NCI-H1930 (cell line): ENCODE measurements at regions not wholly inside any gene's neighbourhood (a gene's known extent, or its start where the extent isn't known, plus 50 kb on each side); places are given as distances from the start of the nearest gene placed in this dataset.
"Not testable (repeated sequence)": the region's sequence is repeated elsewhere in the genome, so short reads cannot be mapped to it uniquely, and the experiment has no call there.

Experiments used
- DNase-seq, 2 experiments: peaks; one replicate each; lab custom pipeline; 2025; lab: John Stamatoyannopoulos, UW

GRCh38 chr5:158202801-158203200 lies 343.9 kb upstream of the CLINT1 start:
- no peak for DNase-seq

- DNase-seq: no peak
Observed at GRCh38 chr5:158200619-158201018, 341.7 kb upstream of the CLINT1 start.

GRCh38 chr5:158198636-158199035 lies 339.7 kb upstream of the CLINT1 start:
- no peak for DNase-seq

GRCh38 chr5:158195416-158196210 lies 336.7 kb upstream of the CLINT1 start:
- no peak for DNase-seq

- DNase-seq: no peak
Observed at GRCh38 chr5:158194561-158194976, 335.6 kb upstream of the CLINT1 start.

- DNase-seq: not testable (repeated sequence)
Observed at GRCh38 chr5:158193395-158193794, 334.4 kb upstream of the CLINT1 start.

- DNase-seq: no peak
Observed at GRCh38 chr5:158180407-158180806, 321.5 kb upstream of the CLINT1 start.

- DNase-seq: no peak
Observed at GRCh38 chr5:158179271-158179670, 320.3 kb upstream of the CLINT1 start.

GRCh38 chr5:158178535-158178934 lies 319.6 kb upstream of the CLINT1 start:
- DNase-seq: no peak

GRCh38 chr5:158177146-158177545 lies 318.2 kb upstream of the CLINT1 start:
- DNase-seq: no peak

- DNase-seq: no peak
Observed at GRCh38 chr5:158175934-158176481, 317.1 kb upstream of the CLINT1 start.

- peak; percentile 0 to 35 for DNase-seq
Observed at GRCh38 chr5:158174918-158175851, 316.2 kb upstream of the CLINT1 start.

GRCh38 chr5:158174026-158174425 lies 315.1 kb upstream of the CLINT1 start:
- no peak for DNase-seq

- DNase-seq: no peak
Observed at GRCh38 chr5:158172005-158172404, 313.1 kb upstream of the CLINT1 start.

- no peak for DNase-seq
Observed at GRCh38 chr5:158170534-158170933, 311.6 kb upstream of the CLINT1 start.

GRCh38 chr5:158170060-158170459 lies 311.1 kb upstream of the CLINT1 start:
- DNase-seq: no peak

- no peak for DNase-seq
Observed at GRCh38 chr5:158166424-158166823, 307.5 kb upstream of the CLINT1 start.

GRCh38 chr5:158165647-158166046 lies 306.7 kb upstream of the CLINT1 start:
- DNase-seq: no peak

- DNase-seq: no peak
Observed at GRCh38 chr5:158164296-158165047, 305.5 kb upstream of the CLINT1 start.

GRCh38 chr5:158163451-158164295 lies 304.7 kb upstream of the CLINT1 start:
- no peak for DNase-seq

GRCh38 chr5:158162479-158163034 lies 303.6 kb upstream of the CLINT1 start:
- DNase-seq: no peak
